SH-SY5Y (cell line): ENCODE measurements at regions not wholly inside any gene's neighbourhood (a gene's known extent, or its start where the extent isn't known, plus 50 kb on each side); places are given as distances from the start of the nearest gene placed in this dataset.

Experiments
- GATA2 ChIP-seq: IDR thresholded peaks from 2 replicates; pipeline ENCODE4 v1.6.1; 2011; ENCODE audit warnings: mild to moderate bottlenecking, low read depth, low read length
- GATA3 ChIP-seq: IDR thresholded peaks from 2 replicates; pipeline ENCODE4 v1.6.1; 2011; ENCODE audit warnings: low read depth, mild to moderate bottlenecking, low read length, moderate library complexity

DNA sequence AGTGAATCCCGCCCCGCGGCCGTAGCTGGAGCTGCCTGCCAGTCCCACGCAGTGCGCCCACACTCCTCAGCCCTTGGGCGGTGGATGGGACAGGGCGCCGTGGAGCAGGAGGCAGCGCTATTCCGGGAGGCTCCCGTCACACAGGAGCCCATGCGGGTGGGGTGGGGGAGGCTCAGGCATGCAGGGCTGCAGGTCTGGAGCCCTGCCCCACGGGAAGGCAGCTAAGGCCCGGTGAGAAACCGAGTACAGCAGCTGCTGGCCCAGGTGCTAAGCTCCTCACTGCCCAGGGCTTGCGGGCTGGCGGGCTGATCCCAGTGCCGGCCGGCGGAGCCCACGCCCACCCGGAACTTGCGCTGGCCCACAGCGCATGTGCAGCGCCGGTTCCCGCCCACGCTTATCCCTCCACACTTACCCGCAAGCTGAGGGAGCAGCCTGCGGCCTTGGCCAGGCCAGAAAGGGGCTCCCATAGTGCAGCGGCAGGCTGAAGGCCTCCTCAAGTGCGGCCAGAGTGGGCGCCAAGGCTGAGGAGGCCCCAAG, 1152.8 kb upstream of the CELF4 start:
- no peak for TF ChIP-seq GATA2
- TF ChIP-seq GATA3: no peak
